GM18951 (cell line): ENCODE measurements at regions not wholly inside any gene's neighbourhood (a gene's known extent, or its start where the extent isn't known, plus 50 kb on each side); places are given as distances from the start of the nearest gene placed in this dataset.
"Not testable (repeated sequence)": the region's sequence is repeated elsewhere in the genome, so short reads cannot be mapped to it uniquely, and the experiment has no call there.

Experiments used
- POLR2A ChIP-seq: IDR thresholded peaks from 4 replicates; pipeline ENCODE4 v1.6.1; 2011; ENCODE audit warnings: mild to moderate bottlenecking; ENCODE audit not compliant: insufficient read length, insufficient read depth; ENCODE audit errors: extremely low read depth
- in situ Hi-C: fragments of 300-500 bp; cut with MboI; formaldehyde crosslinking; loops from one replicate; pipeline ENCODE4 v1.12.0; 2022; ENCODE audit warnings: low sequenced_read_pairs, mixed read lengths, inconsistent platforms; ENCODE audit not compliant: unreplicated experiment

GRCh38 chr14:35213869-35214387 is 78.3 kb upstream of the PSMA6 start:
- in situ Hi-C loops, result no loop called here
- TF ChIP-seq POLR2A, result no peak

DNA sequence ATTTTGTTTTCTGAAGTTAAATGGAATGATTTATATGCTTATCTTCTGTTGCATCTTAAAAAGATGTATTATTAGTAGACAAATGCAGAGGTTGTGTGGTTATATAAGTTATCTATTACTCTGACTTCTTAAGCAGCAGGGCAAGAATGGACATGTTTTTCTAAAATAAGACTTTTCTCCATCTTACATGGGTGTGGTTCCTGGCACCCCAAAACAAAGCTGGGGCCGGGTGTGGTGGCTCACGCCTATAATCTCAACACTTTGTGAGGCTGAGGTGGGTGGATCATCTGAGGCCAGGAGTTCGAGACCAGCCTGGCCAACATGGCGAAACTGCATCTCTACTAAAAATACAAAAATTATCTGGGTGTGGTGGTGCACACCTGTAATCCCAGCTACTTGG is 77.8 kb upstream of the PSMA6 start:
- in situ Hi-C loops, result not testable (repeated sequence)

- in situ Hi-C loops, result no loop called here
- TF ChIP-seq POLR2A, result no peak
Measured at GRCh38 chr14:35215110-35215813, 76.9 kb upstream of the PSMA6 start.

GRCh38 chr14:35218176-35218575 is 74.0 kb upstream of the PSMA6 start:
- in situ Hi-C loops, result not testable (repeated sequence)

DNA sequence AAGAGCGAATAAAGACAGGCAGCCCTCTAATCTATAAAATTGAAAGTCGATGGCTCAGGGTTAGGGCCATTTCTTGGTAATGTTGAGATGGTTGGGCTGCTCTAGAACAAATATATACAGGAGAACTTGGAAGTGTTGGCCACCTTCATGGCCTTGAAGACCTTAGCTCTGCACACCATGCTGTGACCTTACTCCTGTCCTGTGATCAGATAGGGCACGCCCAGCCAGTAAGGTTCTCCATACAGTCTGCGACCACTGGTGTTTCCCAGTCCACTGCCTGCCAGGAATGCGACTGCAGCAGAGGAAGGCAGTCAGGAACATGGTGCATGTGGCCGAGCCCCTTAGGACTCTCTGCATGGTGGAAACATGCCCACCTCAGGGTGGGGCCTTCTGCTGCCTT is 73.2 kb upstream of the PSMA6 start:
- in situ Hi-C loops, result no loop called here
- TF ChIP-seq POLR2A, result no peak

DNA sequence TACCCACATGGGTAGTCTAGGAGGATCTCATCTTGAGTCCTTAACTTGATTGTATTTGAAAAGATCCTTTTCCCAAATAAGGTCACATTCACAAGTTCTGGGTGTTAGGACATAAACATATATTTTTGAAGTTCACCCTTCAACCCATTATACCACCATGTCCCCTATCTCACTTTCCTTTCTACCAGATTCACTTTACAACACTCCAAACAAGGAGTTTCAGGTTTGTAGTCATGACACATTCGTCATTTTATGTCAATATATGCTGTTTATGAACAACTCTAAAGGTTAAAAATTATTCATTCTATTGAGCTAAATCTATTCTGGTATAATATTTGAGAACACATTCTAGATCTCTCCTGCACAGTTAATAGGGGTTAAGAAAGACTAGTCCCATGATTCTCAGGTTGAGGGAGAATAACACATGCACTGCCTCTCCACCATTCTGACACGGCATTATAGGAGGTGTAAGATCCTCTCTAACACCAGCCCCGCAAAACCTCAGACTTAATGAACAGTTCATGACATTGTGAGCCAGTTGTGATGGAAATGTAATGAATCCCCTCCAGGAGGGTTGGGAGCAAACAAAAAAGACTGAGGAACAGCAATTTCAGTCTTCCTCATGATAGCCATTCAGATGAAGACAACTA is 72.0 kb upstream of the PSMA6 start:
- in situ Hi-C loops, result no loop called here
- TF ChIP-seq POLR2A, result no peak

DNA sequence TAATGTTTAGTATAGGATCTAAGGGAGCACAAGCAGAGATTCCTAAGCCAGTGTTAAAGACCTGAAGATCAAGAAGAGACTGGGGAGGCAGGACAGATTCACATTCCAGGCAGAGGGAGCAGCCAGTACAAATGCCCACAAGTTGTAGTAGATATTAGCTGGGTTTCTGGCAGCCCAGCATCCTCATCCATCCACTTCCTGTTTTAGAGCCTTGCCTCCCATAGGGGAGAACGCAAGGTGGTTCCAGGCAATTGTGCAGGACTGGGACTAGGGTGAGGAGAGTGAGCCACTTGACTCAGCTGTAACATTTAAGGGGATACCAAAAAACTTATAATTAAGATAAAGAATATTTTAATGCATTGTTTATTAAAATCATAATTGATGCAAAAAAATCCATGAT is 71.3 kb upstream of the PSMA6 start:
- TF ChIP-seq POLR2A, result no peak
- in situ Hi-C loops, result no loop called here

DNA sequence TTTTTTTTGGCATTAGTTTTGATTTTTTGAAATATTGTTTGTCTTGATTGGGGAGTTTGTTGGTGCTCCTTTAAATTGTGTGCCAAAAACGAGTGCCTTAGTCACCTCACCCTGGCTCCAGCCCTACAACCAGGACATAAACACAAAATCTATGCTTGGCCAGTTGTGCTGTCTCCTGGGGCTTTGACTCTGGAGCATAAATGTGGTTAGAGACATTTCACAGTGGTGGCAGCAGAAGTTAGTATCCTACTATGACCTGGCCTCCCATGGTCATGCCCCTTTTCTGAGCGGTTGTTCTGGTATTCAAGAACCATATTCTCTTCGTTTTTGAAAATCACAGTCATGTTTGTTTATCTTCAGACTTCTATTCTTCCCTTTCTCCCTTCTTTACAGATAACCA is 70.7 kb upstream of the PSMA6 start:
- in situ Hi-C loops, result no loop called here
- no peak for TF ChIP-seq POLR2A

- in situ Hi-C loops, result no loop called here
- TF ChIP-seq POLR2A, result no peak
Measured at GRCh38 chr14:35222324-35222723, 69.9 kb upstream of the PSMA6 start.

DNA sequence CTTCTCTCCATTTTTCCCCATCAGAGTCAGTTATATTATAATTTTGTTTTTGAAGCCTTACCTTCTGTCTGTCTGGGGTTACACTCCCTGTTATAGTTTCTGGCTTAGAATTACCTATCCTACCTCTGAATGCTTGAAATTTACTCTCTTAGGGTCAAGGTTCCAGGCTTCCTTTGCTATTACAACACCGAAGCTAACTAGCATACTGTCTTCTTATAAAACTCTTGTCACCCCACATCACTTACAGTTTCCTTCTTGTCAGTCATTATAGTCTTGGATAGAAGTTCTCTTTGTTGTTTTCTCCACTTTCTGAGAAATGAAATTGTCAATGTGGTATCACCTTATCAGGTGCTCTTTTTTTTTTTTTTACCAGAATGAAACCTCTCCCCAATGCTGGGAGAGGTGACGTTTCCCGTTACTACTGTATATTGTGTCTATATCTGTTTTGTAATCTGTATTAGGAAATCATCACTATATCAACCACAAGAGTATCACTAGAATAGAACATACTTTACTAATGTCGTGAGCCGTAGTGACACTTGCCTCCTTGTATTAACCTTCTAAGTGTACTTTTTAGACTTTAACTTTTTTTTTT is 69.2 kb upstream of the PSMA6 start:
- in situ Hi-C loops, result no loop called here
- TF ChIP-seq POLR2A, result no peak

GRCh38 chr14:35223927-35224326 is 68.3 kb upstream of the PSMA6 start:
- no peak for TF ChIP-seq POLR2A
- in situ Hi-C loops, result no loop called here

- TF ChIP-seq POLR2A, result no peak
- in situ Hi-C loops, result no loop called here
Measured at GRCh38 chr14:35224615-35225014, 67.6 kb upstream of the PSMA6 start.

GRCh38 chr14:35229084-35229791 is 62.9 kb upstream of the PSMA6 start:
- TF ChIP-seq POLR2A, result no peak
- in situ Hi-C loops, result no loop called here

DNA sequence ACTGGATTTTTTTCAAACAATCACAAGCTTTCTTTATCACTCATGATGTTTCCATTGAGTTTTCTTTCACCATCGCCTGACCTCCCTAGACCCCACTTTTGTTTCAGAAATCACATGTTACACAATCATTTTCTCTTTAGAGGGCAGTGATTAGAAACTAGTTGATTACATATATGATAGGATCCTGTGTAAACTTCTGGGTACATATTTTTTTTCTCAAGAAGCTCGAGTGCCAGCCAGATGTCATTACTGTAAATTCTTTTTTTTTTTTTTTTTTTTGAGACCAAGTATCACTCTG is 62.4 kb upstream of the PSMA6 start:
- in situ Hi-C loops, result loop anchor here (10.0 kb wide), 1 partner anchor 175 kb away; the partner anchor contains the start of gene NFKBIA
- no peak for TF ChIP-seq POLR2A
